ENCODE measurements at regions not wholly inside any gene's neighbourhood (a gene's known extent, or its start where the extent isn't known, plus 50 kb on each side); places are given as distances from the start of the nearest gene placed in this dataset.

DNA sequence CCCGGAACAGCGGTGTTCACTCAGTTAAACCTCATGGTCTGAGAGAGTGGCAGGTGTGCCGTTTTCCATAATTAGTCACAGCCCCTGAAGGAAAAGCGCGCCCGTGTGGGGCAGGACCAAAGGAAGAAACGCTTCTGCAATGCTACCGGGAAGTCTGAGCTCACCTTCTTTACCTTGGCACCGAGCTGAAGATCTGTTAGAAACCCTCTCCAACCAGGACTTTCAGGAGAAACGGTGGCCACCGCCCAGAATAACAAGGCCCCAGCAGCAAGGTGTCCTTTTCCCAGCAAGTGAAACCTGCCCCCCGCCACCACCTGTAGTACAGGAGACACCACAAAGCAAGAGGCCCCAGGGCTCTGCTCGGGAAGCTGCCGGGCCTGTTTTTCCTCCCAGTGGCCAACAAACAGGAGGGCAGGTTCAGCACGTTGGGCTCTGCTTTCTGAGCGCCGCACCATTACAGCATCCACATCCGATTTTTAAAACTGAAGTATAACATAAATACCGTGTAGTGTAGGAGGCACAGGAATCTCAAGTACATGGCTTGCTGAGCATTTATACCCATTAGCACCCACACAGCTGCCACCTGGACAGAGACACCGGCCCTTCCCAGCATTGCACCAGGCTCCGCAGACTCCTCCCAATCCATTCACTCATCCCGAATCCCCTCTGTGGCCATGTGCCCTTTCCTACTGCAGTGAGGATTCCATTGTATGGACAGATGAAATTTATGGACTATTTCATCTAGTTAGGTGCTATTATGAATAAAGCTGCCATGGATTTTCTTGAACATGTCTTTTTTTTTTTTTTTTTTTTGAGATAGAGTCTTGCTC, 121.8 kb upstream of the RIOK3 start:
- Mint-ChIP-seq H3K4me3 (no peak overlapping the region), H3K36me3 (ENCODE audit: low read depth) (peaks cover 3% of the 10 kb centered on the region), H3K27me3 (ENCODE audit: insufficient read depth) (peaks cover 4% of the 10 kb centered on the region), H3K4me1 (ENCODE audit: low read depth) (no peaks in the 10 kb centered on the region), H3K9me3 (no peaks in the 10 kb centered on the region), H3K27ac (no peak overlapping the region)
- intact Hi-C loops (cut with micrococcal nuclease): no loop called here
- DNase-seq (ENCODE audit: low spot score): no peak

DNA sequence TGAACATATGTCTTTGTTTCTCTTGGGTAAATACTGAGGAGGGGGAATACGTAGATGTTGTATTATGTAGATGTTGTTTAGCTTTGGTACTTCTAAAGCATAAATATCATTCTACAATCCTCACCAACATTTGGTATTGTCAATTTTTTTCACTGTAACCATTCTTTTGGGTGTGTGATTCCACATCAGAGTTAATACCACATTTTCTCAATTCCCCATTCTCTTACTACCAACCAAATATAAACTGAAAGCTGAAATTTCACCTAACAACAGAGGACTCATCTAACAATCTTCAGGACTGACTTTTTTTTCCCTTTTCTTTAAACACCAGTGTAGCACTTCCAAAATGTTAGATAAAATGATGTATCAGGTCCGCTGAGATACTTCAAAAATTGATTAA, 120.7 kb upstream of the RIOK3 start:
- Mint-ChIP-seq H3K27ac (no peak overlapping the region), H3K9me3 (no peaks in the 10 kb centered on the region), H3K36me3 (ENCODE audit: low read depth) (peaks cover 3% of the 10 kb centered on the region), H3K27me3 (ENCODE audit: insufficient read depth) (no peaks in the 10 kb centered on the region), H3K4me3 (no peak overlapping the region), H3K4me1 (ENCODE audit: low read depth) (no peaks in the 10 kb centered on the region)
- DNase-seq (ENCODE audit: low spot score): no peak
- intact Hi-C loops (cut with micrococcal nuclease): no loop called here

DNA sequence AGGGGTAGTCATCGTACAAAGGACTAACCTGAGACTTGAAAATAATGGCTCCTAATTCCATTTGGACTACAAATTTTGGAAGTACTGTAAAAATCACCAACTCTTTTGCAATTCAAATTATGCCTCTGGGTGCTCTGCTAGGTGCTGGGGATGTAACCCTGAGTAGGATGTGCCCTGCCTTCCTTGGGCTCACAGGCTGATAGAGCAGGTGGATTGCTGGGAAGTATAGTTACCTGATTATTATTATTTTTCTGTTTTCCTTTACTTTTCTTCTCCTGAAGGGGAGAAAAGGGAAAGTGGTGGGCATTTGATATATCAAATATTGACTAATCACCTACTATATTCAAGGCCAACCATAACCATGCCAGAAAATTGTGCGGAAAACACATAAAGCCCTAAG, 119.3 kb upstream of the RIOK3 start:
- Mint-ChIP-seq H3K27me3 (ENCODE audit: insufficient read depth) (no peaks in the 10 kb centered on the region), H3K4me1 (ENCODE audit: low read depth) (no peaks in the 10 kb centered on the region), H3K9me3 (no peaks in the 10 kb centered on the region), H3K36me3 (ENCODE audit: low read depth) (peaks cover 3% of the 10 kb centered on the region), H3K4me3 (no peak overlapping the region), H3K27ac (no peak overlapping the region)
- intact Hi-C loops (cut with micrococcal nuclease): no loop called here
- no peak for DNase-seq (ENCODE audit: low spot score)

GRCh38 chr18:23334569-23334968, 118.5 kb upstream of the RIOK3 start:
- intact Hi-C loops (cut with micrococcal nuclease): no loop called here
- Mint-ChIP-seq H3K4me3 (no peak overlapping the region), H3K4me1 (ENCODE audit: low read depth) (no peaks in the 10 kb centered on the region), H3K27ac (no peak overlapping the region), H3K27me3 (ENCODE audit: insufficient read depth) (no peaks in the 10 kb centered on the region), H3K9me3 (no peaks in the 10 kb centered on the region), H3K36me3 (ENCODE audit: low read depth) (no peaks in the 10 kb centered on the region)
- no peak for DNase-seq (ENCODE audit: low spot score)

GRCh38 chr18:23336101-23336500, 117.0 kb upstream of the RIOK3 start:
- Mint-ChIP-seq H3K27ac (no peak overlapping the region), H3K36me3 (ENCODE audit: low read depth) (no peaks in the 10 kb centered on the region), H3K9me3 (no peaks in the 10 kb centered on the region), H3K27me3 (ENCODE audit: insufficient read depth) (no peaks in the 10 kb centered on the region), H3K4me3 (no peak overlapping the region), H3K4me1 (ENCODE audit: low read depth) (peaks cover 2% of the 10 kb centered on the region)
- no peak for DNase-seq (ENCODE audit: low spot score)
- intact Hi-C loops (cut with micrococcal nuclease): no loop called here

DNA sequence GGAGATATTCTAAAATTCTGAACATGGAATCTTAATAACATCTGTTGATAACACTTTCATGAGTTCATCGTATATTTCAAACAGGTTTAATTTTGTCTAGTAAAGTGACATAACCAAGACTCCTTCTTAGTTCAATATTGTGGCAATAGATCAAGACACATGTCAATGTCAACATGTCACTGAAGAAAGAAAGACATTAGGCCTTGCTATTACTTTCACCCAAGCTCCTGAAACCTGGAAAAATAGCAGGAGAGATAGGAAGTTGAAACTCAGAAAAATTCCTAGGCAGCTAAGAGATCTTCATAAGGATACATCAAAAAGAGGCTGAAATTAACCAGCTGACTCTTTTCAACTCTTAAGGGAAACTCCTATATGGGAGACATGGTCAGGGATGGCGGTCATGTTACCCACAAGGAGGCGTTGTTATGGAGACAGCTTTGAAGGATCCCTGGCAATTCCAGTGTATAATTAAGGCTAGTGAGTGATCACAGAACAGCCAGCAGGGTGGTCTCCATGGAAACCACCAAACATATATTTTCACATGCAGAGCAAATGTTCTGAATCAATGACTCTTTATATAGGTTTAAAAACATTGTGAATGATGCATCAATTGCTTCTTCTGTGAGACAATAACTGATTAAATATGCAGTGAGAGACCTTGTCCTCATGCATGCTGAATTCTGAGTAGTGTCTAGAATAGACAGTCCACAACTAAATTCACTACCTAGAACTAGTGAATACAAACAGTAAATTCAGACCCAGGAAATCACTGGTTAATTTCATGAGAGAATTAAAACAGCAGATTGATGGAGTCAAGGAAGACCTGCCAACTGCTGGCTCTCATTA, 115.3 kb upstream of the RIOK3 start:
- H3K4me3 Mint-ChIP-seq: no peak overlapping the region
- H3K9me3 Mint-ChIP-seq: no peaks in the 10 kb centered on the region
- no peak for DNase-seq (ENCODE audit: low spot score)
- no peaks in the 10 kb centered on the region for H3K27me3 Mint-ChIP-seq (ENCODE audit: insufficient read depth)
- peaks cover 8% of the 10 kb centered on the region for H3K4me1 Mint-ChIP-seq (ENCODE audit: low read depth)
- intact Hi-C loops (cut with micrococcal nuclease): no loop called here
- H3K27ac Mint-ChIP-seq: no peak overlapping the region
- peaks cover 2% of the 10 kb centered on the region for H3K36me3 Mint-ChIP-seq (ENCODE audit: low read depth)

DNA sequence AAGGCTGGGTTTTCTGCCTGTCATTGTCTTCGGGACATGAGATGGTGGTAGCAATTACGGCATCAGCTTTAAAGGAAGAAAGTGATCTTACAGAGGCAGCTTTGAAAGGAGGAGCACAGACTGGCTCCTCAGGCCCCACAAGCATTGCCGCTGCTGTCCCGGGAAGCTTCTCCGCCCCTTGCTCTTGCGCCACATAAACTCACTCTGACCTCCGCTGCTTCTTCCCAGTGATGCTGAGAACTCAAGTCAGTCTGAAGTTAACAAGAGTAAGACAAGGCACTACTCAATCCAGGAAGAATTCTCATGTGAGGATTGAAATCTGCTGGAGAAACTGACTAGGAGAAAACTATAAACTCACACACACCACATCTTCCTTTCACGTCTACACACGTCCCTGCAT, 112.4 kb upstream of the RIOK3 start:
- intact Hi-C loops (cut with micrococcal nuclease): no loop called here
- Mint-ChIP-seq H3K27ac (no peak overlapping the region), H3K4me3 (no peak overlapping the region), H3K9me3 (no peaks in the 10 kb centered on the region), H3K36me3 (ENCODE audit: low read depth) (peaks cover 2% of the 10 kb centered on the region), H3K27me3 (ENCODE audit: insufficient read depth) (no peaks in the 10 kb centered on the region), H3K4me1 (ENCODE audit: low read depth) (peaks cover 8% of the 10 kb centered on the region)
- no peak for DNase-seq (ENCODE audit: low spot score)

GRCh38 chr18:23341383-23341782, 111.7 kb upstream of the RIOK3 start:
- H3K36me3 Mint-ChIP-seq (ENCODE audit: low read depth): peaks cover 3% of the 10 kb centered on the region
- H3K27ac Mint-ChIP-seq: no peak overlapping the region
- no peak for DNase-seq (ENCODE audit: low spot score)
- H3K4me3 Mint-ChIP-seq: no peak overlapping the region
- no peaks in the 10 kb centered on the region for H3K27me3 Mint-ChIP-seq (ENCODE audit: insufficient read depth)
- peaks cover 8% of the 10 kb centered on the region for H3K4me1 Mint-ChIP-seq (ENCODE audit: low read depth)
- intact Hi-C loops (cut with micrococcal nuclease): no loop called here
- H3K9me3 Mint-ChIP-seq: no peaks in the 10 kb centered on the region

DNA sequence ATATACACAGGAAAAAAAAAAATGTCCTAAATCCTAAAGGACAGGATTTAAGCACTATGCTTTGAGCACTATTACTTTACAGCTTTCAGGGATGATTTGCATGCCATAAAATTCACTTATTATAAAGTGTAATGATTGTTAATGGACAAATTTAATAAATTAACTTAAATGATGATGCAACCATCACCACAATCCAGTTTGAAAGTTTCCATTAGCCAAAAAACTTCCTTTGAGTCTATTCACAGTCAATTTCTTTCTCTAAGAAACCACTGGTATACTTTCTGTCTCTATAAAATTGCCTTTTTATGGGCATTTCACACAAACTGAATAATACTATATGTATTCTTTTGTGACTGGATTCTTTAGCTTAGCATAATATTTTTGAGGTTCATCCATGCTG, 111.1 kb upstream of the RIOK3 start:
- peaks cover 5% of the 10 kb centered on the region for H3K36me3 Mint-ChIP-seq (ENCODE audit: low read depth)
- H3K4me3 Mint-ChIP-seq: no peak overlapping the region
- intact Hi-C loops (cut with micrococcal nuclease): no loop called here
- DNase-seq (ENCODE audit: low spot score): no peak
- H3K9me3 Mint-ChIP-seq: no peaks in the 10 kb centered on the region
- H3K27ac Mint-ChIP-seq: no peak overlapping the region
- H3K27me3 Mint-ChIP-seq (ENCODE audit: insufficient read depth): no peaks in the 10 kb centered on the region
- peaks cover 8% of the 10 kb centered on the region for H3K4me1 Mint-ChIP-seq (ENCODE audit: low read depth)

GRCh38 chr18:23342506-23342905, 110.6 kb upstream of the RIOK3 start:
- no peak for DNase-seq (ENCODE audit: low spot score)
- peaks cover 8% of the 10 kb centered on the region for H3K4me1 Mint-ChIP-seq (ENCODE audit: low read depth)
- no peaks in the 10 kb centered on the region for H3K9me3 Mint-ChIP-seq
- H3K36me3 Mint-ChIP-seq (ENCODE audit: low read depth): peaks cover 5% of the 10 kb centered on the region
- no peak overlapping the region for H3K4me3 Mint-ChIP-seq
- intact Hi-C loops (cut with micrococcal nuclease): no loop called here
- no peaks in the 10 kb centered on the region for H3K27me3 Mint-ChIP-seq (ENCODE audit: insufficient read depth)
- no peak overlapping the region for H3K27ac Mint-ChIP-seq

DNA sequence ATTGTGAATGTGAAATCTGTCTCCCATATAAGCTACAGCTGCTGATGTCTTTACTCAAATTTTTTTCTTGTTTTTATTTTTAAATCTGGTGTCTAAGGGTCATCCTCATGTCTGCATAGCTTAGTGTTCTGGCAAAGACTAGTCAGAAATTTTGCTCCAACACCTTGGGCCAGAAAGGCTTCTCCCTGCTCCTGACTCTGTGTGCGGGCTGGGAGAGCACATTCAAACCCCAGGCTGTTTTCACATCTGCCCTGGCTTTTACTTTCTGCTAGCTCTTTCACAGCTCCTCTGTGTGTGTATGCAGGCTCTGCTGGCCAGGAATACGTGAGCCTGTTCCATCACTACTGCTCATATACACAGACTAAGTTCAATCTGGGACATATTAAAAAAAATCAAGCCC, 102.9 kb upstream of the RIOK3 start:
- Mint-ChIP-seq H3K36me3 (ENCODE audit: low read depth) (peaks cover 24% of the 10 kb centered on the region), H3K4me1 (ENCODE audit: low read depth) (peaks cover 5% of the 10 kb centered on the region), H3K27me3 (ENCODE audit: insufficient read depth) (no peaks in the 10 kb centered on the region), H3K4me3 (no peak overlapping the region), H3K9me3 (peaks cover 17% of the 10 kb centered on the region), H3K27ac (no peak overlapping the region)
- intact Hi-C loops (cut with micrococcal nuclease): no loop called here
- DNase-seq (ENCODE audit: low spot score): no peak

- no peak overlapping the region for H3K4me3 Mint-ChIP-seq
- intact Hi-C loops (cut with micrococcal nuclease): no loop called here
- no peak for DNase-seq (ENCODE audit: low spot score)
- no peak overlapping the region for H3K27ac Mint-ChIP-seq
- H3K36me3 Mint-ChIP-seq (ENCODE audit: low read depth): peaks cover 22% of the 10 kb centered on the region
- peaks cover 17% of the 10 kb centered on the region for H3K9me3 Mint-ChIP-seq
- H3K4me1 Mint-ChIP-seq (ENCODE audit: low read depth): peaks cover 5% of the 10 kb centered on the region
- H3K27me3 Mint-ChIP-seq (ENCODE audit: insufficient read depth): no peaks in the 10 kb centered on the region
These were observed 101.6 kb upstream of the RIOK3 start for GRCh38 chr18:23351521-23351920.

- intact Hi-C loops (cut with micrococcal nuclease): no loop called here
- no peak for DNase-seq (ENCODE audit: low spot score)
- Mint-ChIP-seq H3K4me1 (ENCODE audit: low read depth) (peaks cover 5% of the 10 kb centered on the region), H3K9me3 (peaks cover 17% of the 10 kb centered on the region), H3K27me3 (ENCODE audit: insufficient read depth) (no peaks in the 10 kb centered on the region), H3K4me3 (no peak overlapping the region), H3K27ac (no peak overlapping the region), H3K36me3 (ENCODE audit: low read depth) (peaks cover 21% of the 10 kb centered on the region)
These were observed 101.0 kb upstream of the RIOK3 start for GRCh38 chr18:23352042-23352441.
